IMR-90 (cell line): ENCODE measurements at regions not wholly inside any gene's neighbourhood (a gene's known extent, or its start where the extent isn't known, plus 50 kb on each side); places are given as distances from the start of the nearest gene placed in this dataset.

Experiments
- ATAC-seq: fragments of 200-7000 bp; cut with Tn5 transposase; 2 replicates; pipeline ENCODE4 v1.9.1; 2020; ENCODE audit warnings: low read depth, mild to moderate bottlenecking, moderate library complexity
- BruUV-seq: library from RNA; stranded (reverse); fragments of 400-500 nt; replicated peaks from 2 replicates; lab custom pipeline; 2021; lab: Mats Ljungman, UMichigan
- CTCF ChIA-PET: fragments of 300-600 bp; formaldehyde crosslinking; extraction: SDS; loops from one replicate; lab custom pipeline; 2021; ENCODE audit warnings: antibody characterized with exemption; lab: Yijun Ruan, JAX
- POLR2A ChIA-PET: fragments of 300-600 bp; sonication (Branson Sonifier 250); formaldehyde crosslinking; loops from one replicate; lab custom pipeline; 2022; ENCODE audit warnings: antibody characterized with exemption; ENCODE audit not compliant: unreplicated experiment; lab: Charles Lee
- DNase-seq: peaks from one replicate; pipeline ENCODE4 v3.0.0; 2013
- H2AFZ ChIP-seq: replicated peaks from 2 replicates; pipeline ENCODE3; 2013; ENCODE audit warnings: low read length, mild to moderate bottlenecking; ENCODE audit not compliant: poor library complexity
- H2AK5ac ChIP-seq: 2 replicates; pipeline ENCODE4 v1.6.1; 2013; ENCODE audit warnings: low read depth, low read length, inconsistent platforms
- H2AK9ac ChIP-seq: replicated peaks from 2 replicates; pipeline ENCODE3; 2013; ENCODE audit warnings: mild to moderate bottlenecking, low read depth, low read length, moderate library complexity; ENCODE audit not compliant: poor library complexity
- H2BK120ac ChIP-seq: 2 replicates; pipeline ENCODE4 v1.6.1; 2013; ENCODE audit warnings: low read depth, low read length, inconsistent platforms
- H2BK15ac ChIP-seq: 3 replicates; pipeline ENCODE4 v1.6.1; 2013; ENCODE audit warnings: low read depth, low read length, inconsistent platforms
- H2BK20ac ChIP-seq: 2 replicates; pipeline ENCODE4 v1.6.1; 2013; ENCODE audit warnings: low read depth, mild to moderate bottlenecking, inconsistent platforms, low read length, moderate library complexity
- H2BK5ac ChIP-seq: 2 replicates; pipeline ENCODE4 v1.6.1; 2013; ENCODE audit warnings: mild to moderate bottlenecking, low read depth, low read length, inconsistent platforms; ENCODE audit not compliant: poor library complexity, severe bottlenecking
- H3K14ac ChIP-seq: replicated peaks from 2 replicates; pipeline ENCODE4 v1.6.1; 2013; ENCODE audit warnings: low read depth, low read length, inconsistent platforms
- H3K18ac ChIP-seq: 2 replicates; pipeline ENCODE4 v1.6.1; 2013; ENCODE audit warnings: low read depth, low read length, control low read depth
- H3K23ac ChIP-seq: 2 replicates; pipeline ENCODE4 v1.6.1; 2013; ENCODE audit warnings: low read depth, low read length, inconsistent platforms
- H3K27ac ChIP-seq: 2 replicates; pipeline ENCODE4 v1.5.1; 2013; ENCODE audit warnings: mild to moderate bottlenecking, control low read depth, low read length; ENCODE audit not compliant: insufficient read depth
- H3K27me3 ChIP-seq: 2 replicates; pipeline ENCODE4 v1.6.1; 2013; ENCODE audit warnings: low read length; ENCODE audit not compliant: control insufficient read depth, insufficient read depth
- H3K36me3 ChIP-seq: 2 replicates; pipeline ENCODE4 v1.6.1; 2013; ENCODE audit warnings: low read length, mixed read lengths; ENCODE audit not compliant: control insufficient read depth, insufficient read depth
- H3K4ac ChIP-seq: 2 replicates; pipeline ENCODE4 v1.6.1; 2013; ENCODE audit warnings: low read depth, low read length, inconsistent platforms
- H3K4me1 ChIP-seq: 2 replicates; pipeline ENCODE4 v1.6.1; 2013; ENCODE audit warnings: low read length, mixed read lengths; ENCODE audit not compliant: control insufficient read depth, insufficient read depth
- H3K4me2 ChIP-seq: 2 replicates; pipeline ENCODE4 v1.6.1; 2013; ENCODE audit warnings: low read depth, mild to moderate bottlenecking, control low read depth, low read length, moderate library complexity
- H3K4me3 ChIP-seq: 2 replicates; pipeline ENCODE4 v1.5.1; 2013; ENCODE audit warnings: low read depth, mild to moderate bottlenecking, control low read depth, low read length, moderate library complexity; ENCODE audit not compliant: insufficient read depth
- H3K56ac ChIP-seq: 2 replicates; pipeline ENCODE4 v1.6.1; 2013; ENCODE audit warnings: low read length, inconsistent platforms; ENCODE audit not compliant: insufficient read depth; ENCODE audit errors: extremely low read depth
- H3K79me1 ChIP-seq, 2 experiments: 2 replicates each; pipeline ENCODE4 v1.6.1; 2013; ENCODE audit warnings: low read length in 2 of 2, inconsistent platforms in 1 of 2, low read depth in 1 of 2
- H3K9ac ChIP-seq: 2 replicates; pipeline ENCODE4 v1.6.1; 2013; ENCODE audit warnings: low read depth, low read length, control low read depth
- H3K9me1 ChIP-seq: 2 replicates; pipeline ENCODE4 v1.6.1; 2013; ENCODE audit warnings: low read length, inconsistent platforms; ENCODE audit not compliant: insufficient read depth
- H3K9me3 ChIP-seq: 2 replicates; pipeline ENCODE4 v1.6.1; 2013; ENCODE audit warnings: low read length; ENCODE audit not compliant: control insufficient read depth, insufficient read depth
- H4K20me1 ChIP-seq: 2 replicates; pipeline ENCODE4 v1.6.1; 2013; ENCODE audit warnings: low read length, inconsistent platforms; ENCODE audit not compliant: insufficient read depth
- H4K5ac ChIP-seq: 2 replicates; pipeline ENCODE4 v1.6.1; 2013; ENCODE audit warnings: mild to moderate bottlenecking, low read depth, low read length, control low read depth
- H4K8ac ChIP-seq, 2 experiments: 2 replicates each; pipeline ENCODE4 v1.6.1; 2013; ENCODE audit warnings: low read depth in 2 of 2, low read length in 2 of 2, control low read depth in 1 of 2, inconsistent platforms in 1 of 2
- H4K91ac ChIP-seq: 2 replicates; pipeline ENCODE4 v1.6.1; 2013; ENCODE audit warnings: low read depth, low read length, inconsistent platforms; ENCODE audit not compliant: insufficient read depth
- BHLHE40 ChIP-seq: fragments of 150-350 bp; IDR thresholded peaks from 2 replicates; pipeline ENCODE4 v1.6.1; 2016; ENCODE audit warnings: mild to moderate bottlenecking, low read depth, low read length
- CEBPB ChIP-seq: IDR thresholded peaks from 2 replicates; pipeline ENCODE4 v1.6.1; 2012; ENCODE audit warnings: low read depth, low read length, improper control_type of control experiment
- CTCF ChIP-seq: conservative IDR thresholded peaks from 2 replicates; pipeline ENCODE4 v1.5.1; 2012; ENCODE audit warnings: mild to moderate bottlenecking, low read depth, low read length, improper control_type of control experiment
- ELK1 ChIP-seq: fragments of 150-350 bp; IDR thresholded peaks from 2 replicates; pipeline ENCODE4 v1.6.1; 2016; ENCODE audit warnings: low read depth, mild to moderate bottlenecking, low read length, moderate library complexity, borderline replicate concordance
- RAD21 ChIP-seq: IDR thresholded peaks from 2 replicates; pipeline ENCODE4 v1.6.1; 2012; ENCODE audit warnings: low read length, improper control_type of control experiment
- RCOR1 ChIP-seq: IDR thresholded peaks from 2 replicates; pipeline ENCODE4 v1.6.1; 2012; ENCODE audit warnings: mild to moderate bottlenecking, low read length, improper control_type of control experiment; ENCODE audit not compliant: insufficient replicate concordance
- SMC3 ChIP-seq: fragments of 150-350 bp; IDR thresholded peaks from 2 replicates; pipeline ENCODE4 v1.6.1; 2016; ENCODE audit warnings: low read depth, mild to moderate bottlenecking, antibody characterized with exemption, low read length, moderate library complexity
- dilution Hi-C: fragments of 300-500 bp; cut with HindIII; formaldehyde crosslinking; loops from one replicate; pipeline ENCODE4 v1.14.3; 2018; ENCODE audit warnings: low sequenced_read_pairs; ENCODE audit not compliant: unreplicated experiment
- in situ Hi-C: fragments of 300-500 bp; cut with MboI; formaldehyde crosslinking; loops from 3 replicates; pipeline ENCODE4 v1.14.3; 2019; ENCODE audit warnings: low sequenced_read_pairs, inconsistent platforms, mixed read lengths
- intact Hi-C: fragments of 100-400 bp; cut with micrococcal nuclease; formaldehyde crosslinking; loops from 2 replicates; pipeline ENCODE4 v1.10.0; 2022

- no peak for TF ChIP-seq ELK1
- no peak for TF ChIP-seq CTCF
- no peak for TF ChIP-seq RCOR1
- TF ChIP-seq BHLHE40 = no peak
- TF ChIP-seq SMC3 = no peak
- no peak for TF ChIP-seq CEBPB
- TF ChIP-seq RAD21 = no peak
- no peak overlapping the region for H3K18ac ChIP-seq
- H4K91ac ChIP-seq = no peak overlapping the region
- no peaks in the 10 kb centered on the region for H3K79me1 ChIP-seq
- no peak overlapping the region for H3K27ac ChIP-seq
- no peak overlapping the region for H3K56ac ChIP-seq
- dilution Hi-C loops (no loop called here), intact Hi-C loops (no loop called here), in situ Hi-C loops (no loop called here)
- POLR2A ChIA-PET = no interaction called here
- BruUV-seq = no TSS peak
- H3K9me1 ChIP-seq = no peaks in the 10 kb centered on the region
- CTCF ChIA-PET = no interaction called here
- no peak overlapping the region for H3K9ac ChIP-seq
- H2BK5ac ChIP-seq = no peak overlapping the region
- no peak overlapping the region for H2AK5ac ChIP-seq
- H2AK9ac ChIP-seq = no peak overlapping the region
- ATAC-seq (no peak), DNase-seq (no peak)
- H2BK15ac ChIP-seq = no peak overlapping the region
- H4K8ac ChIP-seq = no peak overlapping the region
- no peak overlapping the region for H3K23ac ChIP-seq
- no peak overlapping the region for H3K4me2 ChIP-seq
- H3K36me3 ChIP-seq = no peaks in the 10 kb centered on the region
- no peak overlapping the region for H2AFZ ChIP-seq
- H3K4ac ChIP-seq = no peak overlapping the region
- no peaks in the 10 kb centered on the region for H3K4me1 ChIP-seq
- no peaks in the 10 kb centered on the region for H4K20me1 ChIP-seq
- H3K14ac ChIP-seq = no peak overlapping the region
- no peak overlapping the region for H2BK20ac ChIP-seq
- no peaks in the 10 kb centered on the region for H3K27me3 ChIP-seq
- H2BK120ac ChIP-seq = no peak overlapping the region
- no peak overlapping the region for H4K5ac ChIP-seq
- no peak overlapping the region for H3K4me3 ChIP-seq
- peaks cover 8% of the 10 kb centered on the region; the same call in 1 of the 2 replicates for H3K9me3 ChIP-seq
Observed at GRCh38 chr9:81445331-81445921, 243.9 kb downstream of the TLE1 start.
